SH-SY5Y (cell line): ENCODE measurements at regions not wholly inside any gene's neighbourhood (a gene's known extent, or its start where the extent isn't known, plus 50 kb on each side); places are given as distances from the start of the nearest gene placed in this dataset.

Experiments used
- GATA2 ChIP-seq: IDR thresholded peaks from 2 replicates; pipeline ENCODE4 v1.6.1; 2011; ENCODE audit warnings: mild to moderate bottlenecking, low read depth, low read length
- GATA3 ChIP-seq: IDR thresholded peaks from 2 replicates; pipeline ENCODE4 v1.6.1; 2011; ENCODE audit warnings: low read depth, mild to moderate bottlenecking, low read length, moderate library complexity

DNA sequence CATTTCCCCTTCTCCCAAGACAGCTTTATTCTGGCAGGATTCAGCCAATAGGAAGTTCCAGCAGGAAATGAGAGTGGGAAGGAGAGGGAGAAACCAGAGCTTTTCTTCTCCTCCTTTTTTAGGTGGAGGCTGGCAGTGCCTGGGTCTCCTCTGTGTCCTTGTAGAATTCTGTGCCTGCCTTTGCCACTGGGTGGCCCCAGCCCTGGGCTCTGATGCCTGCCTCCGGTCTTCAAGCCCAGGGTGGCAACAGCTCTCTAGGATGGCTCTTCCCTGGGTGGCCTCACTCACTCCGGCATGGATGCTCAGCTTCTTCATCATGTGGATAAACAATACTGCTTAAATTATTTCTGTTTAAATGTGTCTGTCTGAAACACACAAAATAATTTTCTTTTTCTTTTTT, 694.8 kb downstream of the SEMA5A start:
- no peak for TF ChIP-seq GATA3
- no peak for TF ChIP-seq GATA2

DNA sequence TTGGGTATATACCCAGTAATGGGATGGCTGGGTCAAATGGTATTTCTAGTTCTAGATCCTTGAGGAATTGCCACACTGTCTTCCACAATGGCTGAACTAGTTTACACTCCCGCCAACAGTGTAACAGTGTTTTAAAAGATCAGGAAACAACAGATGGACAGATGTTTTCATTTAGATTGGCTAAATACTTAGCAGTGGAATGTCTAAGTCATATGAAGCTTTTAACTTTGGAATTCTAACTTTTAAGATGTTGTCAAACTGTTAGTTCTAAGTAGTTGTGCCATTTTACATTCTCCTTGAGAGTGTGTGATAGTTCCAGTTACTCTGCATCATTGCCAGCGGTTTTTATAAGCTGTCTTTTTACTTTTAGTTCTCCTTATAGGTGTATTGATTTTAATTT, 688.8 kb downstream of the SEMA5A start:
- TF ChIP-seq GATA2 (no peak), GATA3 (no peak)

DNA sequence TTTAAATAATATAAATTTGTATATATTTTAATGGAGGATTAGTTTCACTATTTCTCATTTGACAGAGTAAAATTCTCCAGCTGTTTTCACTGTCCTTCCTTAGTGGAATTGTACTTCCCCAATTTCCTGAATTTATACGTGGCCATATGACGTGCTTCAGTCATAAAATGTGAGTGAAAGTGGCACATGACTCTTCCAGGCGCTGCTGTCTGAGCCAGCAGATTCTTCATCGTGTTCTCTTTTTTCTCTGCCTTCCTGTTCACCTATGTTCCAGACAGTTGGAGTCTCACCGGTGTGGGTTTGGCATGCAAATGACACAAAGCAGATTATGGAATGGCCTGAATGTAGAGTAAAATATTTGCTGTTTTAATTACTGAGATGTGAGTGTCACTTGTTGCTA, 684.1 kb downstream of the SEMA5A start:
- no peak for TF ChIP-seq GATA3

- TF ChIP-seq GATA3: no peak
- no peak for TF ChIP-seq GATA2
These were observed 681.8 kb downstream of the SEMA5A start for GRCh38 chr5:8864053-8864452.

DNA sequence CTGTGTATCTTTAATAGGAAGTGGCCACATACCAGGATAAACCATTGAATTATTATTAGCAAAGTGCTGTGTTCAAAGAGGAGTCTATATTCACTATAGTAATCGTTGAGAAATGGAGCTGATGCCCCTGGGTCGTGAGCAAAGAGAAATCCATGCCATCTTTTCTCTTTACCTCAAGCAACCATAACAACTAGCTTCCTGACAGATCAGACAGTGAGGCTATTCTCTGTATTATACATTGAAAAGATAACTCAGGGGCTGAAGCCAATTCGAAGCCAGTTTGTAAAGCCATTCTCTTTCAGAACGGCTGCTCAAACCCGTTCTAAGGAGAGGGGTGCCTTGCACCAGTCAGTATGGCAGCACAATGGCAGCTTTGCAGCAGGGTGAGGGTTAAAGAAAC, 680.6 kb downstream of the SEMA5A start:
- no peak for TF ChIP-seq GATA2
- no peak for TF ChIP-seq GATA3

- no peak for TF ChIP-seq GATA3
- TF ChIP-seq GATA2: no peak
These were observed 680.0 kb downstream of the SEMA5A start for GRCh38 chr5:8865686-8866374.

GRCh38 chr5:8868283-8868682, 677.6 kb downstream of the SEMA5A start:
- TF ChIP-seq GATA3: no peak
- no peak for TF ChIP-seq GATA2

DNA sequence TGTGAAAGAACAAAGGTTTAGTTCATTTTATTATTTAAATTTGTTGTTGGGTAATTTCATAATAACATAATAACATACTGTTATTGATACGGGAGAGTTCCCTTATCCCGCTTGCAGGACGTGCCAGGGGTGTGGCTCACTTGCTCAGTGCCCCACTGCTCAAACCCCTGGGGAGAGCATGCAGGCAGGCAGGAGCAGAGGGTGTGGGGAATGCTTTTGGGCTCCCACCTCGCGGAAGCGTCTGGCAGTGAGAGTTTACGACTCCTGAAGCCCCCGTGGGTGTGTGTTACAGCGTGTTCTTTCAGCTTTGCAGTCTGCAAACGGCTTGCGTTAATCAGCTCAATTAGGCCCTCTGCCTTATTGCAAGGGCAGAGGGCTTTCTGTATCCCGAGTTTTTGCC, 675.9 kb downstream of the SEMA5A start:
- no peak for TF ChIP-seq GATA2
- no peak for TF ChIP-seq GATA3

DNA sequence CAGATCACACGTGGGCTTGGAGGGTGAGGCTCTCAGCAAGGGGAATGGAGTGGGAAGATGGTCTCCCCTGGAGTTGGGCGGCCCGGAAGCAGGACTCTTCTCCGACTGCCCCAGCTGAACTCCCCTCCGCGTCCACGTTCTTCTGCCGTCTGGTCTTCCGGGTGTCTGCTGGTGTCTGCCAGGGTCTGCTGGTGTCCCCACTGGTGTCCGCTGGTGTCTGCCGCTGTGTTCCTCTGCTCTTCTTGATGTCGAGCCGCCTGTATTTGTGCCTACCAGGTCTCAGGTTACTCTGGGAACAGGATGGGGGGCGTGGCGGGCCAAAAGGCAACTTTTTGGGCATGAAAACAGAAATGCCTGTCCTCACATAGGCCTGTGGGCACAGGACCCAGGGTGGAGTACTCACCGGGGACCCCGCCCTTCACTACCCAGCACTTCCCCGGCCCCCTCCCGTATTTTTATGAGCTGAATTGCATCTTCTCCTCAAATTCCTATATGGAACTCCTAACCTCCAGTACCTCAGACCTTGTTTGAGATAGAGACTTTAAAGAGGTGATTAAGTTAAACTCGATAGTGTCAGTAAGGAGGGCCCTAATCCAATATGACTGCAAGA, 675.4 kb downstream of the SEMA5A start:
- TF ChIP-seq GATA3 (no peak), GATA2 (no peak)

DNA sequence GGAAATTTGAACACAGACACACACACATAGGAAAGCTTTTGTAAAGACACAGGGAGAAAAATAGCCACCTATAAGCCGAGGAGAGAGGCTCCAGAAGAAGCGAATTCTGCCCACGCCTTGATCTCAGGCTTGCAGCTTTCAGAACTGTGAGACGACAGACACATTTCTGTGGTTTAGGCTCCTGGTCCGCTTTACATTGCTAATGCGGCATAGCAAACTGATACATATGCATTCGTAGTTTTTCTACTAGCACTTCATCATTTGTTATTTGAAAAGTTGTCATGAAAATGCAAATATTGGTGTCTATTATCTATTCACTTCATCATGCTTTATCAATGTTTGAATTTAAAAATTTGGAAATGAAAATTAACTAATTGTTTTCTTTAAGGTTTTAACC, 674.9 kb downstream of the SEMA5A start:
- TF ChIP-seq GATA2 (no peak), GATA3 (no peak)

DNA sequence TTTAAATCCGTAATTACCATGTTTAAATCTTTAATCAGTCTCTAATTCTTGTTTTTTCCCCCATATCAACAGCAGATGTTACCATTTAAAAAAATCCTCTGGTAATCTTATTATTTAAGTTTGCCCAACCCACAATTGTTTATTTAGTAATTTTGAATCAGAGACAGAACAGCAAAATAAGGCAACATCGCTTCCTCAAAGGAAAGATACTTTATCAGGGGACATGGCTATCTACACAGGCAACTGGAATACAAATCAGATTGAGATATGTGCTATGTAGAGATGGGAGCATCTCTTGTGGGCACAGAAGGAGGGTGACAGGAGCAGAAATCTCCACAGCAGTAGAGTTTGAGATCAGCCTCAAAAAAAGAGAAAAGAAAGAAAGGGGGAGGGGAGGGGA, 674.4 kb downstream of the SEMA5A start:
- TF ChIP-seq GATA2 (no peak), GATA3 (no peak)

GRCh38 chr5:8875722-8876121, 670.2 kb downstream of the SEMA5A start:
- TF ChIP-seq GATA3 (no peak), GATA2 (no peak)

DNA sequence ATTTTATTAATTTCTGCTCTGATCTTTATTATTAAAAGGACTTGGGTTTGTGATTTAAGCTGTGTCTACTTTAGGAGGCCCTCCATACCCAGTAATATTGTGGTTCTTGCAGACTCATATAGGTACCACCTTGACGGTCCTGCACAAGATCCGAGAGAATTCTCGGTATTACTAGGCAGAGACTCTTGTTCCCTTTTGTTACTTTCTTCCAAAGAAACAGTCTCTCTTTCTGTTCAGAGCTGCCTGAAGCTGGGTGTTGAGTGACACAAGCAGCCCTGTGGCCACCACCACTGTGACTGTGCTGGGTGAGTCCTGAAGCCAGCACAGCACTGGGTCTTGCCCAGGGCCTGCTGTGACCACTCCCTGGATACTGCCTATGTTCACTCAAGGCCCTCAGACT, 666.6 kb downstream of the SEMA5A start:
- no peak for TF ChIP-seq GATA2

GRCh38 chr5:8884029-8884428, 661.8 kb downstream of the SEMA5A start:
- TF ChIP-seq GATA3 (no peak), GATA2 (no peak)

DNA sequence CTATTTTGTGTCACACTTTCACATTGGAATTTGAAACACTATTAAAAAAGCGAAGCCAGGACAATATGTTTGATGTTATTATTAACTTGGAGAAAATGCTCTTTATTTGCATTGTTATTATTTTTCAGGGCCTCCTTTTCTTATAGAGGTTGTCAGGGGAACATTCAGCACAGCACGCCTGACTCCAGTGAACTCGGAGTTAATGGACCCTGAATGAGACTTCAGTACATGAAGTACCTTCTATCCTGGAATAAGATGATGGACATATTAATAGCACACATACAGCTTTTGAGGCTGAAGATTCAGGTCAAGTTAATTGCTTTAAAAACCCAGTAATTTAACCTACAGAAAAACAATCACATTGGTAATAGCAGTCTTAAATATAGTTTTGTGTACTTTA, 652.9 kb downstream of the SEMA5A start:
- TF ChIP-seq GATA3: no peak
- TF ChIP-seq GATA2: no peak

DNA sequence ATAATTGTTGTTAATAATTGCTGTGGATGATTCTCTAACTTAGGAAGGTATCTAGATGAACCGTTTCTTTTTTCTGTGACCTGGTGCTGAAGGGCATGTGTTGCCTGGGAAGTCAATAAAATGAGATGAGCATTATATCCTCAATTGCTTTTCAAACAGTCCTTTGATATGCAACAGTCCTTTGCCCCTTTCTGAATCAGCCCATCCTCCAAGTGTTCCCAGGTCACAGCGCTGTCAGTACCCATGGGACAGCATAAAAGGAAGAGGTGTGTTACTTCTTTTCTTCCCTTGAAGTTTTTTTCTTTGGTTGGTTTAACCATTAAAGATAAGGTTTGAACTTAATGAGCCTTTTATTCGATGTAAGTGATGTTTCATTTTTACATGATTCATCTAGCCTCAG, 651.8 kb downstream of the SEMA5A start:
- TF ChIP-seq GATA3 (no peak), GATA2 (no peak)

DNA sequence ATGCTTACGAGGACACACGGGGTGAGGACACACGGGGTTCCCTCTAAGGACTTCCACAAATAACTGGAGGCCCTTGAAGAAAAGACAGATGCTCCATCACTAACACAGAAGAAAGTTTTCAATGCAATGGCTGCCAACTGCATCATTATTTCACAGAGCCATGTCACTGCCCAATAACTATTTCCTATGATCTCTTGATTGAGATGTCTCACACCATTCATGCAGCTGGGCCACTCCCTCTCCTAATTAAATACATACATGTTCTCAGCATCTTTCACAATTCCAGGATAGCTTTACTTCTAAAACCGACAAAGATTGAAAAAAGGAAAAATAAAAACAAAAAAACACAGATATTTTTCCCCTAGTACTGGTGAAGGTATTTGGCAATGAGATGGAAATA, 650.8 kb downstream of the SEMA5A start:
- TF ChIP-seq GATA2: no peak
- no peak for TF ChIP-seq GATA3
